Hepatocyte (in vitro differentiated cells): ENCODE measurements at regions not wholly inside any gene's neighbourhood (a gene's known extent, or its start where the extent isn't known, plus 50 kb on each side); places are given as distances from the start of the nearest gene placed in this dataset.

ENCODE experiments used
- DNase-seq: peaks from one replicate; pipeline ENCODE4 v3.0.0-alpha.2; 2016; ENCODE audit warnings: low spot score
- H2AFZ ChIP-seq: fragments of 200-600 bp; sonication (generic); 2 replicates; pipeline ENCODE4 v1.6.0; 2016; ENCODE audit warnings: antibody characterized with exemption, mild to moderate bottlenecking
- H3K27ac ChIP-seq: fragments of 200-600 bp; sonication (generic); 2 replicates; pipeline ENCODE4 v1.5.1; 2016; ENCODE audit warnings: mild to moderate bottlenecking
- H3K27me3 ChIP-seq: fragments of 200-600 bp; sonication (generic); 2 replicates; pipeline ENCODE4 v1.6.1; 2016
- H3K36me3 ChIP-seq: fragments of 200-600 bp; sonication (generic); replicated peaks from 2 replicates; pipeline ENCODE4 v1.5.1; 2016; ENCODE audit warnings: low read depth; ENCODE audit not compliant: insufficient read depth
- H3K4me1 ChIP-seq: fragments of 200-600 bp; sonication (generic); 2 replicates; pipeline ENCODE4 v1.5.1; 2016; ENCODE audit warnings: mild to moderate bottlenecking, moderate library complexity; ENCODE audit not compliant: insufficient read depth
- H3K4me2 ChIP-seq: fragments of 200-600 bp; sonication (generic); 2 replicates; pipeline ENCODE4 v1.6.0; 2016
- H3K4me3 ChIP-seq: fragments of 200-600 bp; sonication (generic); 2 replicates; pipeline ENCODE4 v1.5.1; 2016; ENCODE audit warnings: mild to moderate bottlenecking
- H3K79me2 ChIP-seq: fragments of 200-600 bp; sonication (generic); 2 replicates; pipeline ENCODE4 v1.6.0; 2017; ENCODE audit warnings: mild to moderate bottlenecking
- H3K9me2 ChIP-seq: fragments of 200-600 bp; sonication (generic); replicated peaks from 2 replicates; pipeline ENCODE4 v1.6.0; 2017; ENCODE audit warnings: mild to moderate bottlenecking; ENCODE audit not compliant: insufficient read depth
- H3K9me3 ChIP-seq: fragments of 200-600 bp; sonication (generic); 2 replicates; pipeline ENCODE4 v1.5.1; 2016; ENCODE audit warnings: low read depth, mild to moderate bottlenecking
- H4K20me1 ChIP-seq: fragments of 200-600 bp; sonication (generic); 2 replicates; pipeline ENCODE4 v1.6.0; 2016; ENCODE audit warnings: mild to moderate bottlenecking; ENCODE audit not compliant: insufficient read depth, poor library complexity, severe bottlenecking
- EZH2 ChIP-seq: fragments of 200-600 bp; sonication (generic); IDR thresholded peaks from 2 replicates; pipeline ENCODE4 v1.6.1; 2016; ENCODE audit warnings: antibody characterized with exemption, mild to moderate bottlenecking, borderline replicate concordance
- EZH2phosphoT487 ChIP-seq: fragments of 200-600 bp; sonication (generic); IDR thresholded peaks from one replicate; pipeline ENCODE4 v1.6.1; 2018; ENCODE audit warnings: antibody characterized with exemption, mild to moderate bottlenecking, low read depth, moderate library complexity; ENCODE audit not compliant: unreplicated experiment, severe bottlenecking
- WGBS: methylation state at CpG from one replicate; pipeline ENCODE4 v1.1.6; 2016; ENCODE audit warnings: low lambda C conversion rate; ENCODE audit errors: missing lambda C conversion rate; 5-methylcytosine and 5-hydroxymethylcytosine counted together
- TF ChIP-seq, protein P1 (sequence below): fragments of 200-600 bp; sonication (generic); IDR thresholded peaks from 2 replicates; pipeline ENCODE4 v1.5.1; 2016; ENCODE audit warnings: antibody characterized with exemption, mild to moderate bottlenecking; ENCODE audit not compliant: poor library complexity

DNA sequence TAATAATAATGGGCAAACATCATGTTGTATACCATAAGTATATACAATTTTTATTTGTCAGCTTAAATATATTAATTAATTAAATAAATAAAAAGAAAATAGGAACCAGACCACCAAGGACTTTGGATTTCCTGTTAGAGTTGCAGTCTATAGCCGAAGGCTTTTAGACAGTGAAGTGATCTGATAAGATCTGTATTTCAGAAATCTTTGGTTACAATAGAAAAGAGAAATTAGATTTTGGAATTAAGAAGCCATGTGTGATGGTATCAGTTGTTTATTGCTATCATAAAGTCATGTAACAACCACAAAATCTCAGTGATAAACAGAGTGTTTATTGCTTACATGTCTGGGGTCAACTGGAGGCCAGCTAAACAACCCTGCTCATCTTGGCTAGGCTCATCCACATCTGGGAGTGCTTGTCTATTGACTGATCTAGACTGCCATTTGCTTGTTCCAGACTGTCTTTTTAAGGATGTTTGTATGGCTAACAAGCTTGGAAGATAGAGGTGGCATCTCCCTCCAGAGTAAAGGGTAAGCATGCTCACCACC lies 142.1 kb upstream of the USP9X start:
- no peak for TF ChIP-seq EZH2
- TF ChIP-seq, protein P1, sequence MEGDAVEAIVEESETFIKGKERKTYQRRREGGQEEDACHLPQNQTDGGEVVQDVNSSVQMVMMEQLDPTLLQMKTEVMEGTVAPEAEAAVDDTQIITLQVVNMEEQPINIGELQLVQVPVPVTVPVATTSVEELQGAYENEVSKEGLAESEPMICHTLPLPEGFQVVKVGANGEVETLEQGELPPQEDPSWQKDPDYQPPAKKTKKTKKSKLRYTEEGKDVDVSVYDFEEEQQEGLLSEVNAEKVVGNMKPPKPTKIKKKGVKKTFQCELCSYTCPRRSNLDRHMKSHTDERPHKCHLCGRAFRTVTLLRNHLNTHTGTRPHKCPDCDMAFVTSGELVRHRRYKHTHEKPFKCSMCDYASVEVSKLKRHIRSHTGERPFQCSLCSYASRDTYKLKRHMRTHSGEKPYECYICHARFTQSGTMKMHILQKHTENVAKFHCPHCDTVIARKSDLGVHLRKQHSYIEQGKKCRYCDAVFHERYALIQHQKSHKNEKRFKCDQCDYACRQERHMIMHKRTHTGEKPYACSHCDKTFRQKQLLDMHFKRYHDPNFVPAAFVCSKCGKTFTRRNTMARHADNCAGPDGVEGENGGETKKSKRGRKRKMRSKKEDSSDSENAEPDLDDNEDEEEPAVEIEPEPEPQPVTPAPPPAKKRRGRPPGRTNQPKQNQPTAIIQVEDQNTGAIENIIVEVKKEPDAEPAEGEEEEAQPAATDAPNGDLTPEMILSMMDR = no peak
- TF ChIP-seq EZH2phosphoT487 = no peak
- Histone ChIP-seq H3K9me2 (no peaks in the 10 kb centered on the region), H3K79me2 (no peaks in the 10 kb centered on the region), H3K27ac (no peak overlapping the region), H3K27me3 (no peaks in the 10 kb centered on the region), H3K4me1 (peaks cover 6% of the 10 kb centered on the region), H3K36me3 (no peaks in the 10 kb centered on the region), H2AFZ (no peak overlapping the region), H4K20me1 (no peaks in the 10 kb centered on the region), H3K4me3 (no peak overlapping the region), H3K4me2 (no peak overlapping the region), H3K9me3 (no peaks in the 10 kb centered on the region)
- DNase-seq = no peak
- 73% methylated on average over 1 of the region's 1 CpG for WGBS

DNA sequence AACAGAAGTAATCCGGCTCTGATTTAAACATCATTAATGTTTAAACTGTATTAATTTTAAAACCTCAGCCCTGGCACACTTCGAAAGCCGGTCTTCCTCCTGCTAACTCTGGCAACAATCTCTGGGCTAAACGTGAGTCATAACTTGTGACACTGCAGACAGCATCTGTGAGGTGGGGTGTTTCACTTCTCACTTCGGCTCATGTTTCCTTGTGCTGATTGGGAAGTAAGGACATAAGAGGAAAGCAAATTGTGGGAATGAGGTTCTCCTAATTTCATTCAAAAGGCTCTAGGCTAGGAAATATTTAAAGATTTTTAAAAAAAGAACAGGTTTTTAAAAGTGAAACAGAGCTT lies 139.9 kb upstream of the USP9X start:
- no peaks in the 10 kb centered on the region for H3K36me3 ChIP-seq
- H3K27ac ChIP-seq = peak overlapping the region; percentile 59
- H2AFZ ChIP-seq = no peak overlapping the region
- DNase-seq = peak; percentile 67
- H3K27me3 ChIP-seq = no peaks in the 10 kb centered on the region
- no peaks in the 10 kb centered on the region for H4K20me1 ChIP-seq
- WGBS = 38% methylated on average over 5 of the region's 5 CpGs
- no peaks in the 10 kb centered on the region for H3K9me2 ChIP-seq
- no peak overlapping the region for H3K4me3 ChIP-seq
- no peaks in the 10 kb centered on the region for H3K79me2 ChIP-seq
- H3K4me2 ChIP-seq = peak overlapping the region; percentile 35
- no peak for TF ChIP-seq EZH2
- TF ChIP-seq EZH2phosphoT487 = no peak
- TF ChIP-seq, protein P1 = no peak
- peaks cover 6% of the 10 kb centered on the region for H3K4me1 ChIP-seq
- H3K9me3 ChIP-seq = no peaks in the 10 kb centered on the region

DNA sequence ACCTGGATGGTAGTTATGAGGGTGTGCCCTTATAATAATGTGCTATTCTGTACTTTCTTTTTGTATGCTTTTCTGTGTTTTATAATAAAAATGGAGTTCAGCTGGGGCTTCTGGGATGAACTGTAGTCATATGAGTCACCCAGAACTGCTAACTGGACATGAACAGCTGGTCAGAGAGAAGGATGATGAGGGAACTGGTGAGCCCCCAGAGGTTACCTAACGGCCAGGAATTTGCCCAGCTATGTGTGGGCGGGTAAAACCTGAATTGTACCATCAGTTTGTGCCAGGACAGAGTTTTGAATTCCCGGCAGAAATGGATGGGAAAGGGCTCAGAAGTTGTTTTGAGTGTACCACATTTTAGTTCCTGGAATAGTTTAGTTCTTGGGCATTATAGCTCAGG lies 138.0 kb upstream of the USP9X start:
- H3K27ac ChIP-seq = no peak overlapping the region
- no peaks in the 10 kb centered on the region for H4K20me1 ChIP-seq
- H3K4me2 ChIP-seq = no peak overlapping the region
- peak; percentile 15 for DNase-seq
- H3K9me2 ChIP-seq = no peaks in the 10 kb centered on the region
- no peak overlapping the region for H2AFZ ChIP-seq
- TF ChIP-seq, protein P1 = no peak
- TF ChIP-seq EZH2 (no peak), EZH2phosphoT487 (no peak)
- no peaks in the 10 kb centered on the region for H3K79me2 ChIP-seq
- H3K27me3 ChIP-seq = no peaks in the 10 kb centered on the region
- WGBS = 69% methylated on average over 3 of the region's 3 CpGs
- no peak overlapping the region for H3K4me3 ChIP-seq
- no peaks in the 10 kb centered on the region for H3K9me3 ChIP-seq
- H3K4me1 ChIP-seq = peaks cover 6% of the 10 kb centered on the region
- H3K36me3 ChIP-seq = no peaks in the 10 kb centered on the region

DNA sequence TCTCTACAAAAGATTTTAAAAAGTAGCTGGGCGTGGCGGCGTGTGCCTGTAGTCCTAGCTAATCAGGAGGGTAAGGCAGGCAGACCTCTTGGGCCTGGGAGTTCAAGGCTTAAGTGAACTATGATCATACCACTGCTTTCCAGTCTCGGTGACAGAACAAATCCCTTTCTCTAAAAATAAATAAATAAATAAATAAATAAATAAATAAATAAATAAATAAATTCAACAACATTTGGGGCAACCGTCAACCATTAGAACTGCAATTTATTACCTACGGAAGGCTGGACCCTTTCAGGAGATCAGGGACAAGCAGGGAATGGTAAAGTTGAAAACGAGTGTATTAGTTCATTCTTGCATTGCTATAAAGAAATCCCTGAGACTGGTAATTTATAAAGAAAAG lies 136.2 kb upstream of the USP9X start:
- Histone ChIP-seq H3K9me2 (no peaks in the 10 kb centered on the region), H3K79me2 (no peaks in the 10 kb centered on the region), H3K27ac (no peak overlapping the region), H3K36me3 (no peaks in the 10 kb centered on the region), H3K27me3 (no peaks in the 10 kb centered on the region), H3K4me1 (peaks cover 6% of the 10 kb centered on the region), H2AFZ (no peak overlapping the region), H4K20me1 (no peaks in the 10 kb centered on the region), H3K9me3 (no peaks in the 10 kb centered on the region), H3K4me3 (no peak overlapping the region), H3K4me2 (no peak overlapping the region)
- 77% methylated on average over 7 of the region's 7 CpGs for WGBS
- no peak for DNase-seq
- no peak for TF ChIP-seq EZH2phosphoT487
- TF ChIP-seq, protein P1 = no peak
- TF ChIP-seq EZH2 = no peak
